K562 (cell line): ENCODE measurements at regions not wholly inside any gene's neighbourhood (a gene's known extent, or its start where the extent isn't known, plus 50 kb on each side); places are given as distances from the start of the nearest gene placed in this dataset.

Experiments used
- ATAC-seq: fragments of 200-7000 bp; cut with Tn5 transposase; 3 replicates; pipeline ENCODE4 v1.9.1; 2020; ENCODE audit warnings: moderate library complexity
- BruUV-seq: library from RNA; stranded (reverse); fragments of 400-500 nt; replicated peaks from 2 replicates; lab custom pipeline; 2021; lab: Mats Ljungman, UMichigan
- CTCF ChIA-PET: fragments of 300-600 bp; formaldehyde crosslinking; extraction: SDS; loops from one replicate; lab custom pipeline; 2021; ENCODE audit warnings: low intra/inter-chr PET ratio; lab: Yijun Ruan, JAX
- POLR2A ChIA-PET: fragments of 300-600, 350-650 bp; sonication (Branson Sonifier 250); formaldehyde crosslinking; extraction: SDS; loops from one replicate; lab custom pipeline; 2021; ENCODE audit warnings: antibody characterized with exemption, inconsistent platforms; lab: Yijun Ruan, JAX
- DNase-seq, 4 experiments: peaks; one replicate each; pipeline versions ENCODE4 v3.0.0 to v3.0.0-alpha.2; 2011 to 2018; ENCODE audit warnings: low spot score in 3 of 4, mixed read lengths in 3 of 4; ENCODE audit errors: extremely low read depth in 1 of 4
- FAIRE-seq: peaks from 2 replicates; lab custom pipeline; 2011; peaks lifted over from hg19 to GRCh38; lab: Jason Lieb, UNC
- H2AFZ ChIP-seq: 2 replicates; pipeline ENCODE4 v1.6.0; 2011; ENCODE audit warnings: low read depth, low read length, control low read depth, inconsistent platforms
- H3K27ac ChIP-seq: fragments of 200-600 bp; 3 replicates; pipeline ENCODE4 v1.8.0; 2011; ENCODE audit warnings: low read depth, mild to moderate bottlenecking, control low read depth, inconsistent platforms, low read length, moderate library complexity, mixed read lengths; ENCODE audit errors: extremely low read depth
- H3K27me3 ChIP-seq, 2 experiments: fragments of 300-600 bp in 1 of 2; 2 replicates in 1 of 2; 3 replicates in 1 of 2; pipeline versions ENCODE4 v1.6.0 to v1.8.0; 2011; ENCODE audit warnings: inconsistent platforms in 2 of 2, low read length in 2 of 2, mild to moderate bottlenecking in 1 of 2, mixed read lengths in 1 of 2, moderate library complexity in 1 of 2; ENCODE audit not compliant: control insufficient read depth in 2 of 2, insufficient read depth in 2 of 2
- H3K36me3 ChIP-seq: fragments of 300-600 bp; 3 replicates; pipeline ENCODE4 v1.8.0; 2011; ENCODE audit warnings: mild to moderate bottlenecking, low read length, inconsistent platforms; ENCODE audit not compliant: control insufficient read depth, insufficient read depth
- H3K4me1 ChIP-seq, 2 experiments: fragments of 200-600 bp in 1 of 2; replicated peaks in 1 of 2; 2 replicates in 1 of 2; 3 replicates in 1 of 2; pipeline versions ENCODE4 v1.5.1 to v1.8.0; 2011; ENCODE audit warnings: inconsistent platforms in 2 of 2, low read length in 2 of 2, mild to moderate bottlenecking in 1 of 2, mixed read lengths in 1 of 2, moderate library complexity in 1 of 2; ENCODE audit not compliant: control insufficient read depth in 2 of 2, insufficient read depth in 2 of 2
- H3K4me2 ChIP-seq: 2 replicates; pipeline ENCODE4 v1.6.1; 2011; ENCODE audit warnings: low read length, control low read depth, inconsistent platforms, mixed read lengths; ENCODE audit not compliant: insufficient read depth
- H3K4me3 ChIP-seq: fragments of 200-600 bp; sonication (generic), shearing (Covaris generic); 2 replicates; pipeline ENCODE4 v1.5.1; 2016; ENCODE audit warnings: control low read depth, inconsistent platforms
- H3K79me2 ChIP-seq: fragments of 200-600 bp; 3 replicates; pipeline ENCODE4 v1.8.0; 2011; ENCODE audit warnings: low read length, inconsistent platforms; ENCODE audit not compliant: control insufficient read depth, insufficient read depth
- H3K9ac ChIP-seq, 2 experiments: 2 replicates each; pipeline versions ENCODE4 v1.6.0 to v1.6.1; 2011; ENCODE audit warnings: low read depth in 2 of 2, low read length in 2 of 2, control low read depth in 1 of 2, inconsistent platforms in 1 of 2, mild to moderate bottlenecking in 1 of 2, mixed read lengths in 1 of 2; ENCODE audit not compliant: insufficient read depth in 1 of 2
- H3K9me1 ChIP-seq: one replicate; pipeline ENCODE4 v1.6.0; 2011; ENCODE audit warnings: inconsistent platforms, mild to moderate bottlenecking, low read length, moderate library complexity; ENCODE audit not compliant: control insufficient read depth, insufficient read depth
- H3K9me3 ChIP-seq: replicated peaks from 2 replicates; pipeline ENCODE4 v1.5.1; 2011; ENCODE audit warnings: low read depth, low read length, inconsistent platforms; ENCODE audit not compliant: control insufficient read depth, insufficient read depth
- H4K20me1 ChIP-seq: replicated peaks from 2 replicates; pipeline ENCODE4 v1.6.1; 2011; ENCODE audit warnings: low read length, inconsistent platforms, mixed read lengths; ENCODE audit not compliant: control insufficient read depth, insufficient read depth
- BACH1 ChIP-seq: fragments of 200-800 bp; sonication (Bioruptor generic); IDR thresholded peaks from 2 replicates; pipeline ENCODE4 v1.6.1; 2016; ENCODE audit warnings: missing genetic modification characterization, missing compliant biosample characterization
- ELF1 ChIP-seq: fragments of 200-800 bp; sonication (Bioruptor generic); IDR thresholded peaks from 2 replicates; pipeline ENCODE4 v1.6.1; 2016; ENCODE audit warnings: missing genetic modification characterization, missing compliant biosample characterization
- ELF2 ChIP-seq: fragments of 250-450 bp; sonication (Bioruptor Pico); IDR thresholded peaks from 2 replicates; pipeline ENCODE4 v1.5.0; 2021; ENCODE audit warnings: mild to moderate bottlenecking
- KAT7 ChIP-seq: sonication (generic); formaldehyde crosslinking; IDR thresholded peaks from 2 replicates; pipeline ENCODE4 v1.8.0; 2022; ENCODE audit warnings: missing genetic modification reagents, mild to moderate bottlenecking, borderline replicate concordance
- KAT8 ChIP-seq: fragments of 450-650 bp; IDR thresholded peaks from 2 replicates; pipeline ENCODE4 v1.6.1; 2016; ENCODE audit warnings: low read depth, mild to moderate bottlenecking
- KLF16 ChIP-seq: IDR thresholded peaks from 2 replicates; pipeline ENCODE4 v1.6.1; 2016; ENCODE audit warnings: antibody characterized with exemption
- PML ChIP-seq: IDR thresholded peaks from 2 replicates; pipeline ENCODE4 v1.6.1; 2012; ENCODE audit warnings: low read length, inconsistent platforms
- RFX1 ChIP-seq: fragments of 450-650 bp; IDR thresholded peaks from 2 replicates; pipeline ENCODE4 v1.6.1; 2016; ENCODE audit warnings: mild to moderate bottlenecking, moderate library complexity
- STAT6 ChIP-seq: sonication (generic); formaldehyde crosslinking; IDR thresholded peaks from 2 replicates; pipeline ENCODE4 v1.8.1; 2023; ENCODE audit warnings: mild to moderate bottlenecking, missing genetic modification reagents
- TGIF2 ChIP-seq: sonication (generic); formaldehyde crosslinking; IDR thresholded peaks from 2 replicates; pipeline ENCODE4 v1.8.1; 2022; ENCODE audit warnings: mild to moderate bottlenecking, missing genetic modification reagents, moderate library complexity
- TOE1 ChIP-seq, 2 experiments: fragments of 450-650 bp in 1 of 2; sonication (generic) in 1 of 2; formaldehyde crosslinking in 1 of 2; IDR thresholded peaks; 2 replicates each; pipeline versions ENCODE4 v1.7.1 to v1.8.0; 2016 to 2022; ENCODE audit warnings: borderline replicate concordance in 2 of 2, mild to moderate bottlenecking in 2 of 2, antibody characterized with exemption in 1 of 2, inconsistent platforms in 1 of 2, low read depth in 1 of 2, missing genetic modification reagents in 1 of 2, moderate library complexity in 1 of 2
- ZBTB34 ChIP-seq: fragments of 250-450 bp; sonication (Bioruptor Pico); IDR thresholded peaks from 2 replicates; pipeline ENCODE4 v1.8.0; 2021; ENCODE audit warnings: mild to moderate bottlenecking, moderate library complexity
- ZNF263 ChIP-seq: sonication (generic); formaldehyde crosslinking; IDR thresholded peaks from 2 replicates; pipeline ENCODE4 v1.8.0; 2022; ENCODE audit warnings: mild to moderate bottlenecking, missing genetic modification reagents, borderline replicate concordance
- ZNF507 ChIP-seq: conservative IDR thresholded peaks from 2 replicates; pipeline ENCODE4 v1.6.1; 2017; ENCODE audit warnings: missing genetic modification characterization, missing compliant biosample characterization
- WGBS: fragments of 100-300 bp; shearing (Covaris generic); methylation state at CpG from one replicate; pipeline ENCODE4 v1.1.6; 2016; ENCODE audit warnings: low coverage, mixed read lengths; ENCODE audit not compliant: insufficient coverage; ENCODE audit errors: missing lambda C conversion rate; 5-methylcytosine and 5-hydroxymethylcytosine counted together
- in situ Hi-C: fragments of 300-500 bp; cut with MboI; formaldehyde crosslinking; loops from 4 replicates; pipeline ENCODE4 v1.15.0; 2018; ENCODE audit warnings: inconsistent platforms, mixed read lengths
- intact Hi-C: fragments of 100-400 bp; cut with micrococcal nuclease; formaldehyde crosslinking; loops from 2 replicates; pipeline ENCODE4 v1.14.2; 2022

DNA sequence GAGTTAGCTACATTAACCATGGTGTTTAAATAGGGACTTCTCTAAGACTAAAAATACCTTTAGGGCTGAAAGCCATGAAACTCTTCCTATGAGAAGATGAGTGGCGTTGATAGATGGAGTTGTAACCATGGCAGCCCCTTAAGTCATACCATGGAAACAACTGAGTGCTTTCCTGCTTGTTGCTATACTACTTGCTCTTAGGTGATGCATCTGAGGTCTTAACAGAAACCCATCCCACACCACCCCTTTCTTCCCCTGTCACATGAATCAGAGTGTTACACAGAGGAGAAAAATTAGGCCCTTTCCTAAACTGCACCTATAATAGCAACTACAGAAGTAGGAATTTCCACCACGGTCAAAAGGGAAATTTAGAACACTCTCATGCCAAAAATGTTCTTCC lies 64.3 kb upstream of the ZC3H12C start:
- H4K20me1 ChIP-seq = no peaks in the 10 kb centered on the region
- no peak overlapping the region for H2AFZ ChIP-seq
- no peaks in the 10 kb centered on the region for H3K27me3 ChIP-seq
- no peak overlapping the region for H3K9ac ChIP-seq
- no TSS peak for BruUV-seq
- no peak overlapping the region for H3K4me2 ChIP-seq
- H3K79me2 ChIP-seq = no peaks in the 10 kb centered on the region
- 47% methylated on average over 2 of the region's 2 CpGs for WGBS
- ChIA-PET CTCF (no interaction called here), POLR2A (interaction anchor here (0.6 kb wide), 1 partner anchor 555 kb away, joined by 4 read pairs; no protein-coding TSS in a partner anchor)
- no peak overlapping the region for H3K4me3 ChIP-seq
- TF ChIP-seq ZNF507 (no peak), RFX1 (peak; percentile 35; the same call in 1 of the 2 replicates)
- no peaks in the 10 kb centered on the region for H3K9me3 ChIP-seq
- no peak for FAIRE-seq
- H3K9me1 ChIP-seq = no peaks in the 10 kb centered on the region
- in situ Hi-C loops (no loop called here), intact Hi-C loops (no loop called here)
- no peak overlapping the region for H3K27ac ChIP-seq
- no peaks in the 10 kb centered on the region for H3K4me1 ChIP-seq
- ATAC-seq = no peak
- H3K36me3 ChIP-seq = no peaks in the 10 kb centered on the region
- no peak for DNase-seq

DNA sequence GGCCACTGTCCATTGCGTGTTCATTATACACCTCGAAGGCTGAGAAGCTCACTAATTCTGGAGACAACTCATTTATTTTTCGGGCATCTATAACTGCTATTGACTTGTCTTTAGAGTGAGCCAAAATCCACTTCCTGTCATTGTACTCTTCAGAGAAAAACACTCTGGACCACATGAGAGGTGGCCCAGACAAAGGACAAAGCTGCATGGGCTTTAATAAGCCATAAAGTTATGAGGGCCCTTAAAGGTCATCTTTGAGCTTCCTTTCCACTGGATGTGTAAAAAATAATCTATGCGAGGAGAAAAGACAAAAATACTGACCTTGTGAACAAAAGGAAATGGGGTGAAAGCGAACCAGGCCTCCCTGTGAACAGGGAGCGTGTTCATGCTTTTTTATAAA lies 63.5 kb upstream of the ZC3H12C start:
- no peak overlapping the region for H2AFZ ChIP-seq
- no peaks in the 10 kb centered on the region for H3K9me3 ChIP-seq
- H3K9me1 ChIP-seq = no peaks in the 10 kb centered on the region
- H3K27me3 ChIP-seq = no peaks in the 10 kb centered on the region
- H3K4me3 ChIP-seq = no peak overlapping the region
- in situ Hi-C loops (no loop called here), intact Hi-C loops (no loop called here)
- WGBS = 50% methylated on average over 6 of the region's 6 CpGs
- DNase-seq (no peak), FAIRE-seq (no peak), ATAC-seq (no peak)
- H3K27ac ChIP-seq = no peak overlapping the region
- ChIA-PET CTCF (no interaction called here), POLR2A (no interaction called here)
- H3K4me1 ChIP-seq = no peaks in the 10 kb centered on the region
- H3K4me2 ChIP-seq = no peak overlapping the region
- no peaks in the 10 kb centered on the region for H4K20me1 ChIP-seq
- H3K79me2 ChIP-seq = no peaks in the 10 kb centered on the region
- H3K9ac ChIP-seq = no peak overlapping the region
- H3K36me3 ChIP-seq = no peaks in the 10 kb centered on the region
- BruUV-seq = no TSS peak
- TF ChIP-seq STAT6 (CRISPR knock-in tag) (no peak), ZNF263 (no peak), KLF16 (no peak), ELF2 (CRISPR knock-in tag) (no peak), KAT7 (CRISPR knock-in tag) (no peak), ZBTB34 (no peak), BACH1 (tag) (no peak), TGIF2 (CRISPR knock-in tag) (no peak), TOE1 (IDR thresholded peaks at IDR 0.05; ENCODE audit: borderline replicate concordance) (no peak), TOE1 (CRISPR knock-in tag; IDR thresholded peaks at IDR 0.05; ENCODE audit: borderline replicate concordance, low read depth) (no peak), PML (no peak), KAT8 (no peak), ELF1 (tag) (no peak)
